PFSK-1 (cell line): ENCODE measurements at regions not wholly inside any gene's neighbourhood (a gene's known extent, or its start where the extent isn't known, plus 50 kb on each side); places are given as distances from the start of the nearest gene placed in this dataset.

Source experiments
- FOXP2 ChIP-seq: optimal IDR thresholded peaks from 2 replicates; pipeline ENCODE3; 2011; ENCODE audit warnings: borderline replicate concordance, control low read depth, inconsistent platforms; ENCODE audit not compliant: insufficient read depth; ENCODE audit errors: extremely low read length, extremely low read depth
- POLR2AphosphoS5 ChIP-seq: IDR thresholded peaks from 2 replicates; pipeline ENCODE4 v1.6.1; 2012; ENCODE audit warnings: low read depth, mild to moderate bottlenecking, control low read depth, low read length, moderate library complexity
- SIN3A ChIP-seq: IDR thresholded peaks from 2 replicates; pipeline ENCODE4 v1.6.1; 2012; ENCODE audit warnings: mild to moderate bottlenecking, low read length, moderate library complexity, borderline replicate concordance; ENCODE audit not compliant: insufficient read depth
- TAF1 ChIP-seq: IDR thresholded peaks from 2 replicates; pipeline ENCODE4 v1.6.1; 2012; ENCODE audit warnings: low read length, control low read depth, borderline replicate concordance; ENCODE audit not compliant: insufficient read depth
- TF ChIP-seq, protein P1 (sequence below), 2 experiments: IDR thresholded peaks; 2 replicates each; pipeline versions ENCODE4 v1.6.1 to v1.8.0; 2011 to 2012; ENCODE audit warnings: low read depth in 2 of 2, low read length in 2 of 2, control low read depth in 1 of 2, inconsistent platforms in 1 of 2, mild to moderate bottlenecking in 1 of 2, moderate library complexity in 1 of 2; ENCODE audit not compliant: insufficient read depth in 1 of 2

DNA sequence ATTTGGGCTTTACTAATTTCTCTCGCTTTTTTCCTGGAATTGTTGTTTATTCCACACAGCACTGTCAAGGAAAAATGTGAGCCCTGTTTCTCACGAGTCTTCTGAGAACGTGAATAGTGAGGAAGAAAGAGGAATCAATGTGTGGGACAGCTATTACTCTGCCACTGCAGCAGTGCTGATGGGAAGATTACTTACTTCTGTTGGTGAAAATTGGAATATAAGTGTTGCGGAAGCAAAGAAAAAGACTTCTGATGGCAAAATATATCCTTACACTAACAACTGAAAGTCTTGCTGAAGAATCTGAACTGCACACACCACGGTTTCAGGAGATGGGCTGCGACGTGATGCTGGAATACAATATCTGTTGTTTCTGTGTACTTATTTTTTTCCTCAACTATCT, 884.2 kb downstream of the AACS start:
- TF ChIP-seq POLR2AphosphoS5 (no peak), TAF1 (no peak), SIN3A (no peak), FOXP2 (no peak)
- TF ChIP-seq, protein P1, sequence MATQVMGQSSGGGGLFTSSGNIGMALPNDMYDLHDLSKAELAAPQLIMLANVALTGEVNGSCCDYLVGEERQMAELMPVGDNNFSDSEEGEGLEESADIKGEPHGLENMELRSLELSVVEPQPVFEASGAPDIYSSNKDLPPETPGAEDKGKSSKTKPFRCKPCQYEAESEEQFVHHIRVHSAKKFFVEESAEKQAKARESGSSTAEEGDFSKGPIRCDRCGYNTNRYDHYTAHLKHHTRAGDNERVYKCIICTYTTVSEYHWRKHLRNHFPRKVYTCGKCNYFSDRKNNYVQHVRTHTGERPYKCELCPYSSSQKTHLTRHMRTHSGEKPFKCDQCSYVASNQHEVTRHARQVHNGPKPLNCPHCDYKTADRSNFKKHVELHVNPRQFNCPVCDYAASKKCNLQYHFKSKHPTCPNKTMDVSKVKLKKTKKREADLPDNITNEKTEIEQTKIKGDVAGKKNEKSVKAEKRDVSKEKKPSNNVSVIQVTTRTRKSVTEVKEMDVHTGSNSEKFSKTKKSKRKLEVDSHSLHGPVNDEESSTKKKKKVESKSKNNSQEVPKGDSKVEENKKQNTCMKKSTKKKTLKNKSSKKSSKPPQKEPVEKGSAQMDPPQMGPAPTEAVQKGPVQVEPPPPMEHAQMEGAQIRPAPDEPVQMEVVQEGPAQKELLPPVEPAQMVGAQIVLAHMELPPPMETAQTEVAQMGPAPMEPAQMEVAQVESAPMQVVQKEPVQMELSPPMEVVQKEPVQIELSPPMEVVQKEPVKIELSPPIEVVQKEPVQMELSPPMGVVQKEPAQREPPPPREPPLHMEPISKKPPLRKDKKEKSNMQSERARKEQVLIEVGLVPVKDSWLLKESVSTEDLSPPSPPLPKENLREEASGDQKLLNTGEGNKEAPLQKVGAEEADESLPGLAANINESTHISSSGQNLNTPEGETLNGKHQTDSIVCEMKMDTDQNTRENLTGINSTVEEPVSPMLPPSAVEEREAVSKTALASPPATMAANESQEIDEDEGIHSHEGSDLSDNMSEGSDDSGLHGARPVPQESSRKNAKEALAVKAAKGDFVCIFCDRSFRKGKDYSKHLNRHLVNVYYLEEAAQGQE (IDR thresholded peaks at IDR 0.05; ENCODE audit: insufficient read depth in 1 of 2, low read depth in 2 of 2, low read length in 2 of 2) = no peak

DNA sequence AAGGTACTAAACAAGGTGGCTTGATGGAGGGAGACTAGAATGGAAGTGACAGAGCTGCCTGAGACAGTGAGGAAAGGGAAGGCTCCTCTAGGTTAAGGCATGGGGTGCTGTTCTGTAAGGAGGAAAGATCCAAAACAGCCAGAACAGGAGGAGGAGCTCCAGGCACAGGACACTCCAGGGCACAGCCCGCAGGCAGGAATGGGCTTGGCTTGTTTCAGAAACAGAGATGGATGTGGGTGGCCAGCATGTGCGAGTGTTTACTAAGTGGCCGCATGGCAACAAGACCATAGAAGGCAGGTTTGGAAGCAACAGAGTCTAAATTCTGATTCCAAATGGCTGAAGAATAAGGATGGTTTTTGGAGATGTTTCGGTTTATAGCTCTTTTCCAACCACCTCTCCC, 889.1 kb downstream of the AACS start:
- TF ChIP-seq TAF1 = no peak
- no peak for TF ChIP-seq POLR2AphosphoS5
- TF ChIP-seq, protein P1 (IDR thresholded peaks at IDR 0.05; ENCODE audit: insufficient read depth in 1 of 2, low read depth in 2 of 2, low read length in 2 of 2) = no peak
- TF ChIP-seq SIN3A = no peak
- TF ChIP-seq FOXP2 = no peak

DNA sequence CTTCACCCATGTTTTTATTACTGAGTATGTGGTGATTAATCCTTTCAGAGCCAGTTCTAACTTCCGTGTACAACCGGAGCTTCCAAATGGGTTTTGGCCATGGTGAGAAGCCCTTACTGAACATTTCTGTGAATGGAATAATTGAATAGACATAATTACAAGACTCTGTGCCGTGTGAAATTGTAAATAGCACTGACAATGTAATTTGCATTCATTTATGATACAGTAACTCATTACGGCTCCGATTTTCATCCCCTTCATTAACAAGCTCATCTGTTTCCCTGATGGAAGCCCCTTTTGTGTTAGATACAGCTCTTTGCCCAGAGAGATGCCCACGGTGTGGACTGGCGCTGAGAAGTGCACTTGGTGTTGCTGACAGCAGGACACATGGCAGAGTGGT, 891.0 kb downstream of the AACS start:
- TF ChIP-seq FOXP2 (no peak), TAF1 (no peak), POLR2AphosphoS5 (no peak), SIN3A (no peak)
- TF ChIP-seq, protein P1 (IDR thresholded peaks at IDR 0.05; ENCODE audit: insufficient read depth in 1 of 2, low read depth in 2 of 2, low read length in 2 of 2) = no peak

DNA sequence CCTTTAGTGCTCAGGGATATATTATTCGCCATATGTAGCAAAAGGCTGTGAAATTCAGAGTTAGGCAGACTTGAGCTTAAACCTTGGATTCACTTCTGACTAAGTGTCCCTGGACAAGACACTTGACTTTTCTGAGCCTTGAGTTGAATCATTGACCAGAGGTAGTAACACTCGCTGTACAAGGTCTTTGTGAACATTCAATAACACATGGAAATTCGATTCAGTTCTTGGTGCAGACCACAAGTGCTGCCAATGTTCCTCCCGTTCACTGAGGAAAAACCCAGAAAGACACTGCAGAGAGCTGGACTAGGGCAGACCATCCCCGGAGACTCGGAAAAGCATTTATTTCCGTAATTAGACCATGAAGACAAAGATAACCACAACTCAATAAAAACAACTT, 901.4 kb downstream of the AACS start:
- TF ChIP-seq, protein P1 (IDR thresholded peaks at IDR 0.05; ENCODE audit: insufficient read depth in 1 of 2, low read depth in 2 of 2, low read length in 2 of 2) = no peak
- TF ChIP-seq FOXP2 (no peak), SIN3A (no peak), POLR2AphosphoS5 (no peak), TAF1 (no peak)

DNA sequence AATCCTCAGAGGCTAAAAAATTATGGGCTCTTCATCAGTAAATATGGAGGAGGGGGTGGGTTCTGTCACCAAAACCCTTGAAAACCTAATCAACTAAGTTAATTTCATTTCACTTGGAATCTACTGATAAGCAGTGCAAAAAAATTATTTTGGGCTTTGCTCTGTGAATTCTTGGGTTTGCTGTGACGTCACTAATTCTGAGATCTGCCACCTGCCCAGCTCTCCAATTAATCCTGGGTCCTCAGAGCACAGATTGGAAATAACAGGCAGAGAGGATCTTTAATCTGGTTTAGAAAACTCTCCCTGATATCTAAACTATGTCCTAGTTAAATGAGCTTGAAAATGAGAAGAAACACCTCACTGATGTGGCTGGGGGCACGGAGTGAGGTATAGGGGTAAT, 903.2 kb downstream of the AACS start:
- TF ChIP-seq FOXP2 (no peak), POLR2AphosphoS5 (no peak), TAF1 (no peak), SIN3A (no peak)
- TF ChIP-seq, protein P1 (IDR thresholded peaks at IDR 0.05; ENCODE audit: insufficient read depth in 1 of 2, low read depth in 2 of 2, low read length in 2 of 2) = no peak
